ENCODE measurements at regions not wholly inside any gene's neighbourhood (a gene's known extent, or its start where the extent isn't known, plus 50 kb on each side); places are given as distances from the start of the nearest gene placed in this dataset.

- TF ChIP-seq REST (IDR thresholded peaks at IDR 0.05; ENCODE audit: unreplicated experiment) = no peak
- no peak for TF ChIP-seq EZH2phosphoT487 (IDR thresholded peaks at IDR 0.05; ENCODE audit: unreplicated experiment)
- TF ChIP-seq POLR2AphosphoS5 (IDR thresholded peaks at IDR 0.05; ENCODE audit: low read depth) = no peak
- TF ChIP-seq EZH2 (IDR thresholded peaks at IDR 0.05; ENCODE audit: low read depth, unreplicated experiment) = no peak
- no peak for TF ChIP-seq CTCF (conservative IDR thresholded peaks at IDR 0.05; ENCODE audit: low read depth in 2 of 2)
Observed at GRCh38 chr10:57884407-57884806, 383.3 kb downstream of the IPMK start (continued).

DNA sequence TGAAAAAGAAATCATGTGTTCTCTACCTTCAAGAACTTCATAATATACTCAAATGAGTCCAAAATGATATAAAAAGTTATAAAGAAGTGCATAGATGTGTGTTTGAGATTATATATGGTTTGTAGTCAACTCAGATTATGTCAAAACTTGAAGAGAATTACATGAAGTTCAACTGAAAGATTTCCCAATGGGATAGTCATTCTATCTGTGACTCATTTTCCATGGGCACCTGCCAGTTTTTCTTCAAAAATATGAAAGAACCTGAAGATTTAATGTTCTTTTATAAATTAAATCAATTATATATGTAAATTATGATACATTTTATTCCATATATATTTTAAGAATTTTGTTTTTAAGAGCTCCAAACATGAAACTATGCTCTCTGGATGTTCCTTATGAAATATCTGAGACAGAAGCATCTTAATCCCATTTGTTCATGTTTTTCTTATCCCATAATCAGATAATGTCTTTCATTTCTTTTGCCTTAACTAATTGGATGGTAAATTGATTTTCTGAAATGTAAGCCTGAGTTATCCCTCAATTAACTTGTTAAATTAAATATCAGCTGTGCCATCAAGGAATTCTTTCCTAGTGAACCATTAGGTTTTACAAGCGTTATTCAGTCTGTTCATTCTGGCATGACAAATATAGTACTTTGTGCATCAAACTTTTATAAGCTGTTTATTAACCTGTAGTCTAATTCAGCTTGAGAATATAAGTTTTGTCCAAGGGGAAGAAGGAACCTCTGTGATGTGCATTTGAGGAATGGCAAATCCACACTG lies 387.1 kb downstream of the IPMK start:
- TF ChIP-seq ZNF331 (CRISPR knock-in tag; IDR thresholded peaks at IDR 0.05; ENCODE audit: low read depth) = no peak
- no peak for TF ChIP-seq EZH2phosphoT487 (IDR thresholded peaks at IDR 0.05; ENCODE audit: unreplicated experiment)
- no peak for TF ChIP-seq STAT1 (IDR thresholded peaks at IDR 0.05; ENCODE audit: unreplicated experiment)
- no peak for TF ChIP-seq NANOG (IDR thresholded peaks at IDR 0.05; ENCODE audit: borderline replicate concordance)
- TF ChIP-seq ZNF114 (CRISPR knock-in tag; IDR thresholded peaks at IDR 0.05) = no peak
- Histone ChIP-seq H3K9me2 (ENCODE audit: insufficient read depth) (no peaks in the 10 kb centered on the region; the same call in 1 of the 2 replicates), H3K79me2 (replicated peaks; ENCODE audit: insufficient read depth) (no peaks in the 10 kb centered on the region), H4K20me1 (replicated peaks; ENCODE audit: insufficient read depth) (no peaks in the 10 kb centered on the region), H3K27me3 (ENCODE audit: insufficient read depth) (no peaks in the 10 kb centered on the region), H2AFZ (no peak overlapping the region), H3K36me3 (ENCODE audit: insufficient read depth) (no peaks in the 10 kb centered on the region), H3K4me1 (ENCODE audit: insufficient read depth) (no peaks in the 10 kb centered on the region), H3K4me3 (no peak overlapping the region), H3K27ac (ENCODE audit: low read depth) (no peak overlapping the region), H3K4me2 (no peak overlapping the region), H3F3A (replicated peaks; ENCODE audit: low read depth) (no peaks in the 10 kb centered on the region)
- ATAC-seq = no peak
- no peaks in the 10 kb centered on the region for H3K27me3 Mint-ChIP-seq (ENCODE audit: insufficient read depth, low read depth, poor library complexity)
- H3K4me3 Mint-ChIP-seq = no peak overlapping the region
- H3K4me1 Mint-ChIP-seq = no peaks in the 10 kb centered on the region
- H3K27ac Mint-ChIP-seq = no peak overlapping the region
- H3K9me3 Mint-ChIP-seq = no peaks in the 10 kb centered on the region
- H3K36me3 Mint-ChIP-seq (ENCODE audit: low read depth) = no peaks in the 10 kb centered on the region
- DNase-seq (ENCODE audit: low spot score) = no peak
